HEK293T (cell line): ENCODE measurements at regions not wholly inside any gene's neighbourhood (a gene's known extent, or its start where the extent isn't known, plus 50 kb on each side); places are given as distances from the start of the nearest gene placed in this dataset.

Experiments
- CTCF ChIA-PET: fragments of 350-600 bp; formaldehyde crosslinking; extraction: SDS; loops from one replicate; lab custom pipeline; 2021; ENCODE audit warnings: antibody characterized with exemption, inconsistent platforms; lab: Yijun Ruan, JAX
- POLR2A ChIA-PET: fragments of 350-600 bp; formaldehyde crosslinking; extraction: SDS; loops from one replicate; lab custom pipeline; 2020; ENCODE audit warnings: antibody characterized with exemption, inconsistent platforms; lab: Yijun Ruan, JAX
- DNase-seq: peaks from one replicate; pipeline ENCODE4 v3.0.0; 2012; ENCODE audit warnings: mixed read lengths; ENCODE audit errors: extremely low spot score
- ARNT ChIP-seq: fragments of 450-650 bp; IDR thresholded peaks from 2 replicates; pipeline ENCODE4 v1.6.1; 2017; ENCODE audit warnings: mild to moderate bottlenecking
- BHLHE40 ChIP-seq: fragments of 450-650 bp; IDR thresholded peaks from 2 replicates; pipeline ENCODE4 v1.6.1; 2016; ENCODE audit warnings: mild to moderate bottlenecking, moderate library complexity, borderline replicate concordance
- CTBP1 ChIP-seq: fragments of 450-650 bp; IDR thresholded peaks from 2 replicates; pipeline ENCODE4 v1.6.1; 2016; ENCODE audit warnings: borderline replicate concordance
- ELF4 ChIP-seq: fragments of 450-650 bp; IDR thresholded peaks from 2 replicates; pipeline ENCODE4 v1.6.1; 2017; ENCODE audit warnings: antibody characterized with exemption
- FOXA1 ChIP-seq: fragments of 450-650 bp; IDR thresholded peaks from 2 replicates; pipeline ENCODE4 v1.6.1; 2016; ENCODE audit warnings: mild to moderate bottlenecking
- FOXK2 ChIP-seq: fragments of 450-650 bp; IDR thresholded peaks from 2 replicates; pipeline ENCODE4 v1.6.1; 2016; ENCODE audit warnings: mild to moderate bottlenecking
- FOXM1 ChIP-seq: fragments of 450-650 bp; IDR thresholded peaks from 2 replicates; pipeline ENCODE4 v1.6.1; 2017; ENCODE audit warnings: mild to moderate bottlenecking, borderline replicate concordance
- HDGF ChIP-seq: fragments of 450-650 bp; IDR thresholded peaks from 2 replicates; pipeline ENCODE4 v1.6.1; 2017; ENCODE audit warnings: antibody characterized with exemption, borderline replicate concordance
- L3MBTL2 ChIP-seq: fragments of 450-650 bp; conservative IDR thresholded peaks from 2 replicates; pipeline ENCODE4 v1.6.1; 2016; ENCODE audit warnings: mild to moderate bottlenecking
- LEF1 ChIP-seq: fragments of 450-650 bp; IDR thresholded peaks from 2 replicates; pipeline ENCODE4 v1.6.1; 2017; ENCODE audit warnings: mild to moderate bottlenecking, borderline replicate concordance
- NFRKB ChIP-seq: fragments of 450-650 bp; IDR thresholded peaks from 2 replicates; pipeline ENCODE4 v1.6.1; 2016; ENCODE audit warnings: mild to moderate bottlenecking, moderate library complexity
- PKNOX1 ChIP-seq: fragments of 450-650 bp; IDR thresholded peaks from 2 replicates; pipeline ENCODE4 v1.6.1; 2016
- SP1 ChIP-seq: fragments of 450-650 bp; IDR thresholded peaks from 2 replicates; pipeline ENCODE4 v1.6.1; 2017
- SUZ12 ChIP-seq: fragments of 450-650 bp; IDR thresholded peaks from 2 replicates; pipeline ENCODE4 v1.6.1; 2016; ENCODE audit warnings: mild to moderate bottlenecking
- TARDBP ChIP-seq: fragments of 450-650 bp; IDR thresholded peaks from 2 replicates; pipeline ENCODE4 v1.6.1; 2016
- ZNF384 ChIP-seq: fragments of 450-650 bp; IDR thresholded peaks from 2 replicates; pipeline ENCODE4 v1.6.1; 2016

GRCh38 chr7:41097501-41097900, 605.4 kb downstream of the INHBA start:
- no peak for DNase-seq
- TF ChIP-seq ELF4 (no peak), SUZ12 (no peak), L3MBTL2 (no peak), HDGF (no peak), TARDBP (no peak)
- ChIA-PET CTCF (no interaction called here), POLR2A (no interaction called here)

GRCh38 chr7:41096917-41097316, 606.0 kb downstream of the INHBA start:
- TF ChIP-seq ZNF384 (no peak), BHLHE40 (no peak), SP1 (no peak), NFRKB (no peak), TARDBP (no peak), FOXK2 (no peak), ELF4 (no peak), SUZ12 (no peak), PKNOX1 (no peak), ARNT (no peak)
- DNase-seq, result no peak
- CTCF ChIA-PET, result no interaction called here
- POLR2A ChIA-PET, result no interaction called here

GRCh38 chr7:41093141-41093540, 609.7 kb downstream of the INHBA start:
- CTCF ChIA-PET, result no interaction called here
- no peak for DNase-seq

GRCh38 chr7:41085244-41085643, 617.6 kb downstream of the INHBA start:
- ChIA-PET CTCF (no interaction called here), POLR2A (no interaction called here)
- no peak for DNase-seq
- TF ChIP-seq FOXM1 (no peak), ARNT (no peak), ZNF384 (no peak), HDGF (no peak), LEF1 (no peak), NFRKB (no peak), L3MBTL2 (no peak), CTBP1 (no peak), SP1 (no peak), BHLHE40 (no peak), SUZ12 (no peak), TARDBP (no peak), PKNOX1 (no peak), FOXA1 (no peak), ELF4 (no peak), FOXK2 (no peak)

More at GRCh38 chr7:41093141-41093540, 609.7 kb downstream of the INHBA start:
- TF ChIP-seq FOXA1 (no peak), SUZ12 (no peak), BHLHE40 (no peak), ELF4 (no peak)
- POLR2A ChIA-PET, result no interaction called here

GRCh38 chr7:41084381-41084780, 618.5 kb downstream of the INHBA start:
- TF ChIP-seq FOXM1 (no peak), ELF4 (no peak), CTBP1 (no peak), ARNT (no peak), NFRKB (no peak), L3MBTL2 (no peak), SUZ12 (no peak), ZNF384 (no peak), TARDBP (no peak), FOXA1 (no peak), HDGF (no peak), SP1 (no peak), FOXK2 (no peak), LEF1 (no peak)
- ChIA-PET CTCF (no interaction called here), POLR2A (no interaction called here)
- DNase-seq, result no peak

GRCh38 chr7:41069635-41070034, 633.3 kb downstream of the INHBA start:
- ChIA-PET POLR2A (no interaction called here), CTCF (no interaction called here)
- no peak for TF ChIP-seq CTBP1
- no peak for TF ChIP-seq L3MBTL2
- TF ChIP-seq ZNF384, result no peak
- no peak for TF ChIP-seq PKNOX1
- no peak for DNase-seq

- DNase-seq, result no peak
- CTCF ChIA-PET, result no interaction called here
- TF ChIP-seq ELF4, result no peak
- no peak for TF ChIP-seq CTBP1
- TF ChIP-seq ARNT, result no peak
- no peak for TF ChIP-seq SUZ12
- no peak for TF ChIP-seq HDGF
- no peak for TF ChIP-seq FOXM1
- no peak for TF ChIP-seq LEF1
- TF ChIP-seq TARDBP, result no peak
- TF ChIP-seq PKNOX1, result no peak
- no peak for TF ChIP-seq FOXK2
- TF ChIP-seq NFRKB, result no peak
- no peak for TF ChIP-seq BHLHE40
- TF ChIP-seq FOXA1, result no peak
- TF ChIP-seq SP1, result no peak
- no peak for TF ChIP-seq L3MBTL2
- TF ChIP-seq ZNF384, result no peak
- POLR2A ChIA-PET, result no interaction called here
Measured at GRCh38 chr7:41067576-41067975, 635.3 kb downstream of the INHBA start.
